Activated CD4-positive, CD25-positive, alpha-beta regulatory T cell (primary cell): ENCODE measurements at regions not wholly inside any gene's neighbourhood (a gene's known extent, or its start where the extent isn't known, plus 50 kb on each side); places are given as distances from the start of the nearest gene placed in this dataset.

Experiments used
- DNase-seq, 4 experiments: peaks; one replicate each; lab custom pipeline; 2025; lab: John Stamatoyannopoulos, UW

GRCh38 chr6:113092795-113093194 lies 745.7 kb downstream of the RFPL4B start:
- DNase-seq, result no peak

GRCh38 chr6:113094779-113095178 lies 747.6 kb downstream of the RFPL4B start:
- no peak for DNase-seq

GRCh38 chr6:113095841-113096240 lies 748.7 kb downstream of the RFPL4B start:
- DNase-seq, result no peak

- no peak for DNase-seq
These were observed 754.4 kb upstream of the MARCKS start for GRCh38 chr6:113102761-113103160.

- no peak for DNase-seq
These were observed 753.3 kb upstream of the MARCKS start for GRCh38 chr6:113103634-113104361.

- no peak for DNase-seq
These were observed 752.6 kb upstream of the MARCKS start for GRCh38 chr6:113104541-113104940.

GRCh38 chr6:113104951-113105350 lies 752.2 kb upstream of the MARCKS start:
- no peak for DNase-seq

- no peak for DNase-seq
These were observed 746.9 kb upstream of the MARCKS start for GRCh38 chr6:113110211-113110610.

- no peak for DNase-seq
These were observed 745.6 kb upstream of the MARCKS start for GRCh38 chr6:113111550-113111949.

- no peak for DNase-seq
These were observed 745.1 kb upstream of the MARCKS start for GRCh38 chr6:113112086-113112485.

- no peak for DNase-seq
These were observed 741.9 kb upstream of the MARCKS start for GRCh38 chr6:113115196-113115595.

- DNase-seq, result no peak
These were observed 736.9 kb upstream of the MARCKS start for GRCh38 chr6:113120224-113120581.

GRCh38 chr6:113120582-113121285 lies 736.4 kb upstream of the MARCKS start:
- no peak for DNase-seq

- no peak for DNase-seq
These were observed 735.6 kb upstream of the MARCKS start for GRCh38 chr6:113121571-113121970.

GRCh38 chr6:113122060-113122459 lies 735.1 kb upstream of the MARCKS start:
- no peak for DNase-seq

GRCh38 chr6:113125626-113126025 lies 731.5 kb upstream of the MARCKS start:
- DNase-seq, result no peak

- DNase-seq, result no peak
These were observed 729.2 kb upstream of the MARCKS start for GRCh38 chr6:113127786-113128419.

GRCh38 chr6:113128661-113129060 lies 728.5 kb upstream of the MARCKS start:
- DNase-seq, result no peak

GRCh38 chr6:113129991-113130390 lies 727.2 kb upstream of the MARCKS start:
- no peak for DNase-seq

- DNase-seq, result no peak
These were observed 719.7 kb upstream of the MARCKS start for GRCh38 chr6:113137426-113137825.

GRCh38 chr6:113140721-113141120 lies 716.4 kb upstream of the MARCKS start:
- no peak for DNase-seq

GRCh38 chr6:113141901-113142300 lies 715.2 kb upstream of the MARCKS start:
- DNase-seq, result no peak

- DNase-seq, result no peak
These were observed 714.4 kb upstream of the MARCKS start for GRCh38 chr6:113142671-113143174.
